Forelimb muscle (tissue), 1 donor: ENCODE measurements at regions not wholly inside any gene's neighbourhood (a gene's known extent, or its start where the extent isn't known, plus 50 kb on each side); places are given as distances from the start of the nearest gene placed in this dataset.
"Not testable (repeated sequence)": the region's sequence is repeated elsewhere in the genome, so short reads cannot be mapped to it uniquely, and the experiment has no call there.

ENCODE experiments used
- DNase-seq: peaks from one replicate; pipeline ENCODE4 v3.0.0-alpha.2; 2013; ENCODE audit warnings: low read depth

- no peak for DNase-seq
These were observed 105.7 kb upstream of the PHACTR1 start for GRCh38 chr6:12610862-12611261.

GRCh38 chr6:12613811-12614210, 102.8 kb upstream of the PHACTR1 start:
- no peak for DNase-seq

GRCh38 chr6:12614456-12614855, 102.1 kb upstream of the PHACTR1 start:
- DNase-seq, result no peak

- no peak for DNase-seq
These were observed 98.3 kb upstream of the PHACTR1 start for GRCh38 chr6:12618296-12618695.

- no peak for DNase-seq
These were observed 94.8 kb upstream of the PHACTR1 start for GRCh38 chr6:12621754-12622153.

GRCh38 chr6:12622566-12622965, 94.0 kb upstream of the PHACTR1 start:
- no peak for DNase-seq

- DNase-seq, result no peak
These were observed 92.3 kb upstream of the PHACTR1 start for GRCh38 chr6:12624142-12624837.

- DNase-seq, result no peak
These were observed 89.5 kb upstream of the PHACTR1 start for GRCh38 chr6:12627053-12627452.

GRCh38 chr6:12628327-12628726, 88.2 kb upstream of the PHACTR1 start:
- DNase-seq, result no peak

- DNase-seq, result not testable (repeated sequence)
These were observed 82.8 kb upstream of the PHACTR1 start for GRCh38 chr6:12633746-12634145.

GRCh38 chr6:12635375-12635774, 81.2 kb upstream of the PHACTR1 start:
- no peak for DNase-seq

GRCh38 chr6:12635813-12636212, 80.8 kb upstream of the PHACTR1 start:
- no peak for DNase-seq

- no peak for DNase-seq
These were observed 80.2 kb upstream of the PHACTR1 start for GRCh38 chr6:12636336-12636735.

- DNase-seq, result no peak
These were observed 78.5 kb upstream of the PHACTR1 start for GRCh38 chr6:12637960-12638641.

GRCh38 chr6:12640438-12640837, 76.1 kb upstream of the PHACTR1 start:
- DNase-seq, result no peak

- not testable (repeated sequence) for DNase-seq
These were observed 74.8 kb upstream of the PHACTR1 start for GRCh38 chr6:12641785-12642184.

GRCh38 chr6:12645941-12646340, 70.6 kb upstream of the PHACTR1 start:
- DNase-seq, result no peak

GRCh38 chr6:12648171-12648570, 68.4 kb upstream of the PHACTR1 start:
- DNase-seq, result no peak

- DNase-seq, result no peak
These were observed 67.2 kb upstream of the PHACTR1 start for GRCh38 chr6:12649325-12649724.

- no peak for DNase-seq
These were observed 63.1 kb upstream of the PHACTR1 start for GRCh38 chr6:12653486-12653885.

GRCh38 chr6:12654107-12654506, 62.5 kb upstream of the PHACTR1 start:
- DNase-seq, result no peak

- DNase-seq, result no peak
These were observed 62.1 kb upstream of the PHACTR1 start for GRCh38 chr6:12654514-12654913.

GRCh38 chr6:12656906-12657305, 59.7 kb upstream of the PHACTR1 start:
- DNase-seq, result no peak

- no peak for DNase-seq
These were observed 58.7 kb upstream of the PHACTR1 start for GRCh38 chr6:12657884-12658283.
